ENCODE measurements at regions not wholly inside any gene's neighbourhood (a gene's known extent, or its start where the extent isn't known, plus 50 kb on each side); places are given as distances from the start of the nearest gene placed in this dataset.

GRCh38 chr11:128235958-128236357, 351.4 kb downstream of the ETS1 start:
- H3K56ac ChIP-seq (ENCODE audit: extremely low read depth, insufficient read depth, low read length) = no peak overlapping the region
- H2AK9ac ChIP-seq (replicated peaks; ENCODE audit: low read depth, low read length, poor library complexity) = no peak overlapping the region
- H3K9ac ChIP-seq (ENCODE audit: low read depth, low read length) = no peak overlapping the region
- ChIA-PET POLR2A (ENCODE audit: unreplicated experiment) (no interaction called here), CTCF (interaction anchor here (1.1 kb wide), 1 partner anchor 47 kb away, joined by 4 read pairs; no protein-coding TSS in a partner anchor)
- DNase-seq = no peak
- in situ Hi-C loops (cut with MboI; ENCODE audit: low sequenced_read_pairs) = no loop called here
- no peaks in the 10 kb centered on the region for H4K20me1 ChIP-seq (ENCODE audit: insufficient read depth, low read length)
- H3K27me3 ChIP-seq (ENCODE audit: control insufficient read depth, insufficient read depth, low read length) = no peaks in the 10 kb centered on the region
- no peaks in the 10 kb centered on the region for H3K9me3 ChIP-seq (ENCODE audit: control insufficient read depth, insufficient read depth, low read length)
- no peak overlapping the region for H2BK120ac ChIP-seq (ENCODE audit: low read depth, low read length)
- no peak overlapping the region for H3K4ac ChIP-seq (ENCODE audit: low read depth, low read length)
- no peak overlapping the region for H3K14ac ChIP-seq (replicated peaks; ENCODE audit: low read depth, low read length)
- TF ChIP-seq USF2 (IDR thresholded peaks at IDR 0.05; ENCODE audit: low read depth, low read length) = no peak
- TF ChIP-seq MAFK (IDR thresholded peaks at IDR 0.05; ENCODE audit: low read depth, low read length) = no peak
- TF ChIP-seq CHD1 (IDR thresholded peaks at IDR 0.05; ENCODE audit: low read depth, low read length) = no peak
- TF ChIP-seq POLR2A (IDR thresholded peaks at IDR 0.05; ENCODE audit: low read depth, low read length) = no peak
- TF ChIP-seq RFX5 (IDR thresholded peaks at IDR 0.05; ENCODE audit: low read depth, low read length) = no peak
- no peak for TF ChIP-seq ELK1 (IDR thresholded peaks at IDR 0.05; ENCODE audit: borderline replicate concordance, low read depth, low read length)
- no peaks in the 10 kb centered on the region for H3K9me1 ChIP-seq (ENCODE audit: insufficient read depth, low read length)
- dilution Hi-C loops (cut with HindIII; ENCODE audit: low sequenced_read_pairs, unreplicated experiment) = no loop called here
- no peak overlapping the region for H4K8ac ChIP-seq (ENCODE audit: low read depth in 2 of 2, low read length in 2 of 2)
- H4K91ac ChIP-seq (ENCODE audit: insufficient read depth, low read depth, low read length) = no peak overlapping the region
- no peak overlapping the region for H3K4me2 ChIP-seq (ENCODE audit: low read depth, low read length)
- H3K4me3 ChIP-seq (ENCODE audit: insufficient read depth, low read depth, low read length) = no peak overlapping the region
- H3K18ac ChIP-seq (ENCODE audit: low read depth, low read length) = no peak overlapping the region; the same call in 1 of the 2 replicates
- BruUV-seq (replicated peaks) = no TSS peak
- no peak overlapping the region for H3K23ac ChIP-seq (ENCODE audit: low read depth, low read length)
- H2BK5ac ChIP-seq (ENCODE audit: low read depth, low read length, poor library complexity, severe bottlenecking) = no peak overlapping the region
- no peak overlapping the region for H2BK20ac ChIP-seq (ENCODE audit: low read depth, low read length)
- no peaks in the 10 kb centered on the region for H3K36me3 ChIP-seq (ENCODE audit: control insufficient read depth, insufficient read depth, low read length)
- no peak overlapping the region for H2AK5ac ChIP-seq (ENCODE audit: low read depth, low read length)
- WGBS, 2 experiments (ENCODE audit: extremely low coverage in 2 of 2, insufficient read length in 1 of 2) = 17% methylated on average over 1 of the region's 4 CpGs; no CpG with 5 or more reads in 1 of the 2 experiments
- no peak overlapping the region for H4K5ac ChIP-seq (ENCODE audit: low read depth, low read length)
- no peaks in the 10 kb centered on the region for H3K79me1 ChIP-seq (ENCODE audit: low read depth in 1 of 2, low read length in 2 of 2)
- intact Hi-C loops (cut with micrococcal nuclease) = no loop called here
- H3K4me1 ChIP-seq (ENCODE audit: control insufficient read depth, insufficient read depth, low read length) = peaks cover 3% of the 10 kb centered on the region; the same call in 1 of the 2 replicates
- peak; percentile 14; the same call in 1 of the 2 replicates for ATAC-seq (ENCODE audit: low read depth)
- peak overlapping the region; percentile 2 for H2AFZ ChIP-seq (replicated peaks; ENCODE audit: low read length, poor library complexity)
- no peak overlapping the region for H3K27ac ChIP-seq (ENCODE audit: insufficient read depth, low read length)
- no peak overlapping the region for H2BK15ac ChIP-seq (ENCODE audit: low read depth, low read length)
